ENCODE measurements at regions not wholly inside any gene's neighbourhood (a gene's known extent, or its start where the extent isn't known, plus 50 kb on each side); places are given as distances from the start of the nearest gene placed in this dataset.

DNA sequence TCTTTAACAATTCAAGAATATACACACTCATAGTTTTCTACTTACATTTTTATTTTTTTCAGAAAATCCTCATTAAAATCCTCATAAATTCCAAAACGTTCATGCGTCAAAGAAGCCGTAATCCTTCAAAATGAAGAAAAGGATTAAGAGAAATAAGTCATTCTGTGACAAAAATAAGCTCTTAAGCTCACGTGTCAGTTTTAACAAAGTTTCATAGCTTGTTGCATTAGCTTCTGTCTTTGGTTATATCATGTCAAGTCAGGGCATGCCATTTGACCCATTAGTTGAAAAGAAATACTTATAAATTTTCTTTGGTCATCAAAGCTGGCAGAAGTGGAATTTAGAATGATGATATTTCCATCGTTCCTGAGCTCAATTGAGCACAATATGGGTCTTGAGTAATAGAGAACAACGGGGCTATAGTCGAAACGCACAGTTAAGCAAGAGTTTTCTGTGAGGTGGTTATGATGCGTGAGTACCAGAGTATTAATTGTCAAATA is 185.2 kb upstream of the CTSO start:
- TF ChIP-seq ELF1 (IDR thresholded peaks at IDR 0.05; ENCODE audit: borderline replicate concordance, low read depth) (no peak), POLR2AphosphoS5 (IDR thresholded peaks at IDR 0.05; ENCODE audit: low read depth, low read length) (no peak), TCF7L2 (IDR thresholded peaks at IDR 0.05; ENCODE audit: borderline replicate concordance, extremely low read depth, insufficient read depth, insufficient read length) (no peak), EZH2phosphoT487 (IDR thresholded peaks at IDR 0.05; ENCODE audit: borderline replicate concordance) (no peak), RAD21 (IDR thresholded peaks at IDR 0.05; ENCODE audit: low read depth) (no peak), JUND (IDR thresholded peaks at IDR 0.05) (no peak), FOSL1 (IDR thresholded peaks at IDR 0.05; ENCODE audit: low read depth) (no peak), SP1 (IDR thresholded peaks at IDR 0.05; ENCODE audit: low read depth) (no peak), CBX3 (IDR thresholded peaks at IDR 0.05; ENCODE audit: low read depth) (no peak)
- TF ChIP-seq, protein P1, sequence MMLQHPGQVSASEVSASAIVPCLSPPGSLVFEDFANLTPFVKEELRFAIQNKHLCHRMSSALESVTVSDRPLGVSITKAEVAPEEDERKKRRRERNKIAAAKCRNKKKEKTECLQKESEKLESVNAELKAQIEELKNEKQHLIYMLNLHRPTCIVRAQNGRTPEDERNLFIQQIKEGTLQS (IDR thresholded peaks at IDR 0.05) = no peak
- TF ChIP-seq, protein P2, sequence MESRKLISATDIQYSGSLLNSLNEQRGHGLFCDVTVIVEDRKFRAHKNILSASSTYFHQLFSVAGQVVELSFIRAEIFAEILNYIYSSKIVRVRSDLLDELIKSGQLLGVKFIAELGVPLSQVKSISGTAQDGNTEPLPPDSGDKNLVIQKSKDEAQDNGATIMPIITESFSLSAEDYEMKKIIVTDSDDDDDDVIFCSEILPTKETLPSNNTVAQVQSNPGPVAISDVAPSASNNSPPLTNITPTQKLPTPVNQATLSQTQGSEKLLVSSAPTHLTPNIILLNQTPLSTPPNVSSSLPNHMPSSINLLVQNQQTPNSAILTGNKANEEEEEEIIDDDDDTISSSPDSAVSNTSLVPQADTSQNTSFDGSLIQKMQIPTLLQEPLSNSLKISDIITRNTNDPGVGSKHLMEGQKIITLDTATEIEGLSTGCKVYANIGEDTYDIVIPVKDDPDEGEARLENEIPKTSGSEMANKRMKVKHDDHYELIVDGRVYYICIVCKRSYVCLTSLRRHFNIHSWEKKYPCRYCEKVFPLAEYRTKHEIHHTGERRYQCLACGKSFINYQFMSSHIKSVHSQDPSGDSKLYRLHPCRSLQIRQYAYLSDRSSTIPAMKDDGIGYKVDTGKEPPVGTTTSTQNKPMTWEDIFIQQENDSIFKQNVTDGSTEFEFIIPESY (IDR thresholded peaks at IDR 0.05; ENCODE audit: extremely low read depth, insufficient replicate concordance, low read length) = no peak
- TF ChIP-seq, protein P3, sequence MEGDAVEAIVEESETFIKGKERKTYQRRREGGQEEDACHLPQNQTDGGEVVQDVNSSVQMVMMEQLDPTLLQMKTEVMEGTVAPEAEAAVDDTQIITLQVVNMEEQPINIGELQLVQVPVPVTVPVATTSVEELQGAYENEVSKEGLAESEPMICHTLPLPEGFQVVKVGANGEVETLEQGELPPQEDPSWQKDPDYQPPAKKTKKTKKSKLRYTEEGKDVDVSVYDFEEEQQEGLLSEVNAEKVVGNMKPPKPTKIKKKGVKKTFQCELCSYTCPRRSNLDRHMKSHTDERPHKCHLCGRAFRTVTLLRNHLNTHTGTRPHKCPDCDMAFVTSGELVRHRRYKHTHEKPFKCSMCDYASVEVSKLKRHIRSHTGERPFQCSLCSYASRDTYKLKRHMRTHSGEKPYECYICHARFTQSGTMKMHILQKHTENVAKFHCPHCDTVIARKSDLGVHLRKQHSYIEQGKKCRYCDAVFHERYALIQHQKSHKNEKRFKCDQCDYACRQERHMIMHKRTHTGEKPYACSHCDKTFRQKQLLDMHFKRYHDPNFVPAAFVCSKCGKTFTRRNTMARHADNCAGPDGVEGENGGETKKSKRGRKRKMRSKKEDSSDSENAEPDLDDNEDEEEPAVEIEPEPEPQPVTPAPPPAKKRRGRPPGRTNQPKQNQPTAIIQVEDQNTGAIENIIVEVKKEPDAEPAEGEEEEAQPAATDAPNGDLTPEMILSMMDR (IDR thresholded peaks at IDR 0.05 in 2 of 3, conservative IDR thresholded peaks at IDR 0.05 in 1 of 3; ENCODE audit: borderline replicate concordance in 1 of 3, insufficient read depth in 1 of 3, low read depth in 2 of 3, low read length in 2 of 3) = no peak
- TF ChIP-seq, protein P4, sequence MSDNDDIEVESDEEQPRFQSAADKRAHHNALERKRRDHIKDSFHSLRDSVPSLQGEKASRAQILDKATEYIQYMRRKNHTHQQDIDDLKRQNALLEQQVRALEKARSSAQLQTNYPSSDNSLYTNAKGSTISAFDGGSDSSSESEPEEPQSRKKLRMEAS (IDR thresholded peaks at IDR 0.05) = no peak
- TF ChIP-seq, protein P5, sequence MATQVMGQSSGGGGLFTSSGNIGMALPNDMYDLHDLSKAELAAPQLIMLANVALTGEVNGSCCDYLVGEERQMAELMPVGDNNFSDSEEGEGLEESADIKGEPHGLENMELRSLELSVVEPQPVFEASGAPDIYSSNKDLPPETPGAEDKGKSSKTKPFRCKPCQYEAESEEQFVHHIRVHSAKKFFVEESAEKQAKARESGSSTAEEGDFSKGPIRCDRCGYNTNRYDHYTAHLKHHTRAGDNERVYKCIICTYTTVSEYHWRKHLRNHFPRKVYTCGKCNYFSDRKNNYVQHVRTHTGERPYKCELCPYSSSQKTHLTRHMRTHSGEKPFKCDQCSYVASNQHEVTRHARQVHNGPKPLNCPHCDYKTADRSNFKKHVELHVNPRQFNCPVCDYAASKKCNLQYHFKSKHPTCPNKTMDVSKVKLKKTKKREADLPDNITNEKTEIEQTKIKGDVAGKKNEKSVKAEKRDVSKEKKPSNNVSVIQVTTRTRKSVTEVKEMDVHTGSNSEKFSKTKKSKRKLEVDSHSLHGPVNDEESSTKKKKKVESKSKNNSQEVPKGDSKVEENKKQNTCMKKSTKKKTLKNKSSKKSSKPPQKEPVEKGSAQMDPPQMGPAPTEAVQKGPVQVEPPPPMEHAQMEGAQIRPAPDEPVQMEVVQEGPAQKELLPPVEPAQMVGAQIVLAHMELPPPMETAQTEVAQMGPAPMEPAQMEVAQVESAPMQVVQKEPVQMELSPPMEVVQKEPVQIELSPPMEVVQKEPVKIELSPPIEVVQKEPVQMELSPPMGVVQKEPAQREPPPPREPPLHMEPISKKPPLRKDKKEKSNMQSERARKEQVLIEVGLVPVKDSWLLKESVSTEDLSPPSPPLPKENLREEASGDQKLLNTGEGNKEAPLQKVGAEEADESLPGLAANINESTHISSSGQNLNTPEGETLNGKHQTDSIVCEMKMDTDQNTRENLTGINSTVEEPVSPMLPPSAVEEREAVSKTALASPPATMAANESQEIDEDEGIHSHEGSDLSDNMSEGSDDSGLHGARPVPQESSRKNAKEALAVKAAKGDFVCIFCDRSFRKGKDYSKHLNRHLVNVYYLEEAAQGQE (IDR thresholded peaks at IDR 0.05; ENCODE audit: low read depth) = no peak
- H3K79me2 ChIP-seq (ENCODE audit: insufficient read depth, low read length) = no peaks in the 10 kb centered on the region
- no peak overlapping the region for H3K27ac ChIP-seq (ENCODE audit: low read depth, low read length)
- no peaks in the 10 kb centered on the region for H3K4me1 ChIP-seq (ENCODE audit: control insufficient read depth in 1 of 2, insufficient read depth in 2 of 2, low read length in 2 of 2)
- intact Hi-C loops (cut with micrococcal nuclease) = no loop called here
- H3K4me2 ChIP-seq (ENCODE audit: low read length) = no peak overlapping the region
- H2AFZ ChIP-seq (ENCODE audit: low read depth, low read length, poor library complexity, severe bottlenecking) = no peak overlapping the region
- BruUV-seq (replicated peaks) = no TSS peak
- H3K36me3 ChIP-seq (ENCODE audit: control insufficient read depth in 1 of 2, insufficient read depth in 2 of 2, low read length in 2 of 2) = no peaks in the 10 kb centered on the region
- no peaks in the 10 kb centered on the region for H4K20me1 ChIP-seq (ENCODE audit: insufficient read depth)
- H3K9ac ChIP-seq (ENCODE audit: low read length) = no peak overlapping the region
- no peaks in the 10 kb centered on the region for H3K9me3 ChIP-seq (ENCODE audit: control insufficient read depth in 1 of 2, insufficient read depth in 1 of 2, low read depth in 1 of 2, low read length in 2 of 2)
- DNase-seq (ENCODE audit: low read depth, low spot score) (no peak), ATAC-seq (no peak)
- RAD21 ChIA-PET (ENCODE audit: low non-redundant PET in 1 of 2, low total read pairs in 2 of 2, uncharacterized antibody in 2 of 2, unreplicated experiment in 2 of 2) = no interaction called here
- POLR2A ChIA-PET = no interaction called here
- CTCF ChIA-PET = no interaction called here
- no peak overlapping the region for H3K4me3 ChIP-seq (replicated peaks in 1 of 2; ENCODE audit: low read depth in 1 of 2, low read length in 2 of 2)
- no peaks in the 10 kb centered on the region; the same call in 1 of the 2 replicates for H3K9me2 ChIP-seq (ENCODE audit: insufficient read depth)
- H3K27me3 ChIP-seq (ENCODE audit: insufficient read depth, low read length) = no peaks in the 10 kb centered on the region

Measured in HCT116 (cell line).